HG03575 (cell line): ENCODE measurements at regions not wholly inside any gene's neighbourhood (a gene's known extent, or its start where the extent isn't known, plus 50 kb on each side); places are given as distances from the start of the nearest gene placed in this dataset.

ENCODE experiments used
- ATAC-seq: cut with Tn5 transposase; IDR thresholded peaks from one replicate; pipeline ENCODE4 v1.9.1; 2021; ENCODE audit not compliant: unreplicated experiment, insufficient number of reproducible peaks, low FRiP score; ENCODE audit errors: extremely low read depth

DNA sequence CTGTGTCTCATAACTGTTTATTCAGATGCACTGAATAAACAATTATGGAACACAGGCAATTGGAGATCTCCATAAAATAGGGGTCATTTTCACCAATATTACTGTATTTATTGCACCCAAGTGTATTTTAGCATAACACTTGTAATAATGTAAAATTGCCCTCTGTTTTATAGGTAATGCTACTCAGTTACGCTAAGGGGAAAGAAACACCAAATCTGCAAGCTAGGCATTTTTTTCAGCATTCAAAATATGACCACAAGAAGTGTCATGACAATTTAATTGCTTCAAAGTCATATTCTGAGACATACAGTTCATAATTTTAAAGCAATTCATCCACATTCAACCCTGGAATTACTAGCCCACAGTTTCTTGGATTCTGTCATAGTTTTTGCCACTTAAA is 643.2 kb upstream of the NOX3 start:
- ATAC-seq = no peak

DNA sequence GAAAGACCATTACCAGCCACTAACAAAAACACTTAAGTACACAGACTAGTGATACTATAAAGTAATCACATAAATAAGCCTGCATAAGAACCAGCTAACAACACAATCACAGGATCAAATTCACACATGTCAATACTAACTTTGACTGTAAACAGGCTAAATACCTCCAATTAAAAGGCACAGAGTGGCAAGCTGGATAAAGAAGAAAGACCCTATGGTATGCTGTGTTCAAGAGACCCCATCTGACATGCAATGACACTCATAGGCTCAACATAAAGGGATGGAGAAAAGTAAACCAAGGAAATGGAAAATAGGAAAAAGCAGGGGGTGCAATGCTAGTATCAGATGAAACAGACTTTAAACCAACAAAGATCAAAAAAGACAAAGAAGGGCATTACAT is 631.8 kb upstream of the NOX3 start:
- ATAC-seq = no peak

DNA sequence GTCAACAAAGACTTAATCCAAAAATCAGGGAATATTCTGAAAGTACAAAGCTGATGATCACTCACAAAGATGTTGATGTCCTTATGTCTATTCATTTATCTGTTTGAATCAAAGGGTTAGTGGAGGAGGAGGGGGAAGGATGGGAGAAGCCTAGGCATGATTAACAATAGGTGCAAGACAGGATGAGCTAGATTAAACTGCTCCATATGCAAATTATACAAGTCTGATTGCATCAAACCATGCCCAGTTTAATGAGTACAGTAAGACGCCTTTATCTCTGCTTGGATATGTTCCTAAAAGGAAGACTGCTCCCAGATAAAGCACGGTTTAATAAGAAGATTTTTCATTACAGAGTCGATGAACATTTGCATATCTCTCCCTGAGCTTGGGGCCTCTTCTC is 626.4 kb upstream of the NOX3 start:
- no peak for ATAC-seq

DNA sequence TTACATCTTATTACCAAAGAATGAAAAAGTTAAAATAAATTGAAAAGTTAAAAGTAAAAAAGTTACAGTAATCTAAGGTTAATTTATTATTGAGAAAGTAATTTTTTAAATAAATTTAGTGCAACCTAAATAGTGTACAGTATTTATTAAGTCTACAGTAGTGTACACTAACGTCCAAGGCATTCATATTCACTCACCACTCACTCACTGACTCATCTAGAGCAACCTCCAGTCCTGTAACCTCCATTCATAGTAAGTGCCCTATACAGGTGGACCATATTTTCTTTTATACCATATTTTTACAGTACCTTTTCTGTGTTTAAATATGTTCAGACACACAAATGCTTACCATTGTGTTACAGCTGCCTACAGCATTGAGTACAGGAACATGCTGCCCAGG is 624.7 kb upstream of the NOX3 start:
- ATAC-seq = no peak

DNA sequence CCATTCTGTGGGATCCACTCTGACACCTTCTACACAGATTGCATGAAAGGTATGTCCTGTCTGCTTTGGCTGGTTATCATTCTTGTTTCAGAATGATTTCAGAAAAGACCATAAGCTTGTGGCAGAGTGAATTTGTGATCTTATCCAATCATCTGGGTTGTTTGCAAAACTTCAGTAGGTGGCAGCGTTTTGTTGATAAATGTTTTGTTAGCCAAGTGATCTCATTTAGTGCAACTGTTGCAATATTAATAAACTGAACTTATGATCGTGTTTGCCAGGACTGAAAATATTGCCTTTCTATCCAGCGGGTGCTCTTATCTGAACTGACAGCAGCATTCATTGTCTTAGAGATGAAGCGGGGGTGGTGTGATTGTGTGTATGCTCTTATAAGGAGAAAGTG is 613.2 kb upstream of the NOX3 start:
- ATAC-seq = no peak

DNA sequence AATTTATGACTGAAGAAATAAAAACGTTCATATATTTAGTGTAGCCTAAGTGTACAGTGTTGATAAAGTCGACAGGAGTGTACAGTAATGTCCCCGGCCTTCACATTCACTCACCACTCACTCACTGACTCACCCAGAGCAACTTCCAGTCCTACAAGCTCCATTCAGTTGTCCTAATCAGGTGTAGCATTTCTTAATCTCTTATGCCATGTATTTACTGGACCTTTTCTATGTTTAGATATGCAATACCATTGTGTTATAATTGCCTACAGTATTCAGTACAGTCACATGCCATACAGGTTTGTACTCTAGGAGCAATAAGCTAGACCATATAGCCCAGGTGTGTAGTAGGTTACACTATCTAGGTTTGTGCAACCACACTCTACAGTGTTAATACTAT is 610.2 kb upstream of the NOX3 start:
- ATAC-seq = no peak

DNA sequence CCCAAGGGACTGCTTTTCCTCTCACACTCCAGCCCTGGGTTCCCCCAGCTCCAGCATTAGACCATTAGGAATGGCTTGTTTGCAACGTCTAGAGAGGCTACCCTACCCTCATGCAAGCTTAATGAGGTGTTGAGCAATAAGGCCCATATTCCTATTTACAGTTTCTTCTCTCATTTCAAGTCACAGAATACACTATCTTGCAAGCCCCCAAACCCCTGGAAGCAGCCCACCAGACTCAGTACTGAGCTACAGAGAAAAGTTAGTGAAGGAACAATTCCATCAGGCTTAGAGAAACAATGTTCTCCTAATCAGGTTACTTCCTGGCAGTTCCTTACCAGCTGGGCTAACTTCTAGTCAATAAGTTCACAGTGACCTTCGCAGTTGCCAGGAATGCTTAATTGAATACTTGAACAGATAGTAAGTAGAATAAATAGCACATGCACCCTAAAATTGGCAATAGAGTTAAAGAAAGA is 606.5 kb upstream of the NOX3 start:
- no peak for ATAC-seq

DNA sequence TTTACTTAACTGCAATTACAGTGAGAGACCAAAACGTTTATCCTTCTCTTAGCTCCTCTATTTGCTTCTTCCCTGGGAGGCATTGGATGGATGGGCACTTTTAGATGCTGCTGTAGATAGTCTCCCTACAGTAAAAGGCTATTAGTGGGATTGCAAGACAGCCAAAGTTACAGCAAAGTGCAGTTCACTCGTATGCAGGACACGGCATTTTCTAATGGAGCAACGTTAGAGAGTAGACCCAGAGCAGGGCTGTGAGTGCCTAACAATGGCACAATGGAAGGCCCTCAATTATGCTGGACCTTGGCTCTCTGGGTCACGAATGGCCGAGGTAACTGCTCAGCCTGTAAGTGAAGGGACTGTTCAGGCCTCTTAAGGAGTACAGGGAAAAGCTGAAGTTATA is 605.8 kb upstream of the NOX3 start:
- no peak for ATAC-seq

DNA sequence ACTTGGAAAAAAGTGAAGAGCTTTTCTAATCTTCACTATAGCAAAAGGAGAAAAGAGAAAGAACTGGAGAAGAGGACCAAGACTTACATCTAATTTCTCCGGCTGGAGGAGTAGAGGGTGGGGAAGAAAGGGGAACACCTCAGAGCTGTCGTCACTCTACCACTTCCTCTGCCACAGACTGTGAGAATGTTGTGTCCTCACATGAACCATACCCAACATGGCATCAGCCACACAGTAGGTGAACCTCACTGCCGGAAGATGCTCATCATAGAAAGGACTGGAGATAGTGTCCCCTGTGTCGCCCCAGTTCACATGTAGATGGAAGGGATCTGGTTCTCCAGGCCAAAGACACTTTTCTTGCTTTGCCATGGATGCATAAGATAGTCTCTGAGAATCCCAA is 604.4 kb upstream of the NOX3 start:
- ATAC-seq = no peak

DNA sequence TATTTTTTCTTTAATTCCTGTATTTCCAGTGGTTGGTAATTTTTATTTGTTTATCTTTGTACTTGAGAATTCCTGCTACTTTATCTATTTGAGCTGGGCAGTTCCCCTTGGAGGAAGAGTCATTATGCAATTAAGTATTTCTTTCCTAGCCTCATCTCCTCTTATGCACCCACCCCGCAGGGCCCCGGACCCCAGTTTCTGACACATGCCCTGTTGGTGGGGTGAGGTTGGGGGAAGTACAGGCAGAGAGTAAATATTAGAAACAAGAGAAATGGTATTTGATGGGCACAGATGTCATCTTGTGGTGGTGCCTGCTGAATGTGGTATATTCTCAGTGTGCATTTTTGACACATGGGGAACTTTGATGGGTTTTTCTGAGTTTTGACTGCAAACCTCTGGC is 602.7 kb upstream of the NOX3 start:
- no peak for ATAC-seq

DNA sequence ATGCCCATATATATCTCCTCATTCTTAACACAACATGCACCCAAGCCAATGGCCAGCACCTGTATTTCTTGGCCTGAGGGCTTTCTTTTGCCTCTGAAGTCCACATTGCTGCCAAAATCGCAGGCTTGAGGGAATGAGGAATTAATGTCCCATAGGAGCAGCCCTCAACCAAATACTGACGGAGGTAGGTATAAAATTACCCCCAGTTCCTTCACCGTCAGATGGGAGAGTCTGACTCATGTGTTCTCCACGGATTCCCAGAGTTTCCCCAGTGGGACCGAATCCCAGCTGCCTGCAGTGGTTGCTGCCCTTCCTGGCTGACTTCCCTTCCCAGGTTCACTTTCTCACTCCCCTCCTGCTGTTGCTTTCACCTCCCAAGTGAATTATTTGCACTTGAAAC is 602.2 kb upstream of the NOX3 start:
- ATAC-seq = no peak

DNA sequence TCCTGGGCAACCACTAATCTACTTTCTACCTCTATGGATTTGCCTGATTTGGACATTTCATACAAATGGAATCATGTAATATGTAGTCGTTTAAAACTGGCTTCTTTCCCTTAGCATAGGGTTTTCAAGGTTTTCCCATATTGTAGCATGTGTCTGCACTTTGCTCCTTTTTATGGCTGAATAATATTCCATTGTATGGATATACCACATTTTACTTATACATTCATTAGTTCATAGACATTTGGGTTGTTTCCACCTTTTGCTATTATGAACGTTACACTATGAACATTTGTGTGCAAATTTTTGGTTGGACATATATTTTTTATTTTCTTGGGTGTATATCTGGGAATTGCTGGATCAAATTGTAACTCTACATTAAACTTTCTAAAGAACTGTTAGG is 600.4 kb upstream of the NOX3 start:
- no peak for ATAC-seq

DNA sequence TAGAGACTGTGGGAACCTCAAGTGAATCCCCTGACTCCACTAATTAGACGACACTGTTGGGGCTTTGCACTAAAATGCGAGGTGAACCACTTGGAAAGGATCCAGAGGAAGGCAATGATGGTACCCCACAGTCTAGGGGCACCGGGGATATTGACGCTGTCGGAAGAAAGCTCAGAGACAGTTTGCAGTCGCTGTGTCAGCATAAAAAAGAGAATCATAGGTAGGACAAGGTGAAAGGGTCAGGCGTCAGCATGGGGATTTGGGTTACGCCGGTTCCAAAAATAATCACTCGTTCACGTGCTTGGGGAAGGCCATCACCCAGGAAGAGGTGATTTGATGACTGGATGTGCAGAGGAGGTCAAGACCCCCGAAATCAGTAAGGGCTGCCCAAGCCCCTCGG is 598.0 kb upstream of the NOX3 start:
- ATAC-seq = no peak

DNA sequence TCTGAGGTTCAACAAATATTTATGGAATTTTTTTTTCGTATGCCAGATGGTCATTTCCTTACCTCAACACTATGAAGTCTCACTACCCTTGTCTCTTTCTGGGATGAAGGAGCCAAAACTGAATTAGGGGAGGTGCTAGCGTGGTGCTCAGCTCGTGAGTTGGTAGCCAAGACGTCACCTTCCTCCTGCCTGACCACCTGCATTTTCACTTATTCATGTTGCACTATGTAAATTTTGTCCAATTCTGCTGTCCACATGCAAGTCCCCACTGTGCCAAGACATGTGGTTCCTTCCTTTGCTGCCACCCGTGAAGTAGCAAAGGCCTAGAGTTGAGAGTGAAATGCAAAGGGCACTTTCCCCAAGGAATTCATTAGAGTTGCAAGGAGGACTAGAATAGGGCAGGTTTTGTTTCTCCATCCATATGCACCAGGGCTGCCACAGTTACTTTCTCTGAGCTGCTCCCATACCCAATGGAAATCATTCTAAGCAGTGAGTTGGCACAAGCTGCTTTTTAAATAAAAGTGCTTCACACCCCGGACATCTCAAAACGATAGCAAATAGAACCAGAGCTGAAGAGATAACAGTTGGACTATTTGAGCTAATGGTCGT is 591.3 kb upstream of the NOX3 start:
- ATAC-seq = no peak

DNA sequence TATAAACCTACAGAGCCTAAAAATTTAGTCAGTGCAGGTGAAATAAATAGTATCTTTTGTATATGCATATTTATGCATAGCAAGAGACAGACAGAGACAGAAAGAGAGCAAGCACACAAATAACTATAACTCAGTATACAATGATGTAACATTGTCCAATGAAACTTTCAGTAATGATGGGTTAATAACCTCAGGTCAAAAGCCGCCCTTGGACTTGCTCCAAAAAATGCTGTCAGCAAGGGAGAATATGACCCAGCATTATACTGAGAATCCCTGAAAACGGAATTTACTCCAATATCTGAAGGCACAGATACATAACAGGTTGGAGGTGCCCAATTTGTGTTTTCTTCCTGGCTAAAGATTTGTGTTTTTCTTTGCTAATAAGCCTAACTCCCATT is 590.6 kb upstream of the NOX3 start:
- no peak for ATAC-seq

DNA sequence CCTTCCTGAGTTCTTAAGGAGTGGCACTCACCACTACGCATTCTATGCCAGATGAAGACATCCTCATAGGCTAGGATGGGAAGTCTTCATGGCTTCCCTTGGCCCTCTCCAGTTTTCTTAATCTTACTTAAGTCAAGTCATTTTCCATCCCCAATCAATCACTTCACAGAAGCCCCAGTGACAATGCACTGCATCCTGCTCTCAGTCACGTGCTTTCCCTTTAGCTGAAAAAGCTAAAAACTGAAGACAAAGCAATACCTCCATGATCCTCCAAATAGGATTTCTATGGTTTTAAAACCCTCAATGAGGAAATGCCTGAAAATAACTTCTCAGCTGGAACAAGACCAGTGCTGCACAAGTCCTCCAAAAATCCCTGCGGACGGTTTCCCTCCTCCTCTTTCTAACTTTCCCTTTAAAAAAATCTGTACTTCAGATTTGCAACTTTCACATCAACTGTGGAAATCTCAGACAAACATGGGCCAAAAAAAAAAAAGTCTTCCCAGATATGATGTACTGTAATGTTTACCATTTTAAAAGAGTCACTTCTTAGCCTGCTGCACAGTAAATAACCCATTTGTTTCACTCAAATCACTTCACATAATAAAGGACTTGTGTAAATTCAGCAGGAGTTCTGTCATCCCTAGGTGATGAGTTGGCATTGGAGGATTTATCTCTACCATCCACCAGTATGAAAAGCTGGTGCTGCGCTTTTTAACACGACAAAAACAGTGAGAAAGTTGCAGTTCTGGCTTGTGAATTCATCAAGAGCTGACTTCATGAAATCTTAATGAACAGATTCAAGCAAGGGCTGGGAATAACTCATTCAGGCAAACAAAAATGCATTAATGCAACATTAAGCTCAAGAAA is 590.0 kb upstream of the NOX3 start:
- ATAC-seq = no peak

DNA sequence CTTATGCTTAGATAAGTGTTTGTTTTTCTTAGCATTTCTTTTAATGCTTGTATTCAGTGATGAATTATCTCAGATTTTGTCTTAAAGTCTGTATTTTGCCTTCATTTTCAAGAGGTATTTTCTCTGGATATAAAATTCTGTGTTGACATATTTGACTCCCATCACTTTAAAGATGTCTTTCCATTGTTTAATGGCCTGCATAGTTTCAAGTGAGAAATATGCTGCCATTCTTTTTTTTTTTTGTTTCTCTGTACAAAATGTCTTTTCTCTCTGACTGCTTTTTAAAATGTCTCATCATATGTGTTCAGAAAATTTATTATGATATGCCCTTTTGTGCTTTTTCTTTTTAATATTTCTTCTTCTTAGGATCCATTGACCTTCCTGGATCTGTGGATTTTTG is 578.0 kb upstream of the NOX3 start:
- no peak for ATAC-seq

DNA sequence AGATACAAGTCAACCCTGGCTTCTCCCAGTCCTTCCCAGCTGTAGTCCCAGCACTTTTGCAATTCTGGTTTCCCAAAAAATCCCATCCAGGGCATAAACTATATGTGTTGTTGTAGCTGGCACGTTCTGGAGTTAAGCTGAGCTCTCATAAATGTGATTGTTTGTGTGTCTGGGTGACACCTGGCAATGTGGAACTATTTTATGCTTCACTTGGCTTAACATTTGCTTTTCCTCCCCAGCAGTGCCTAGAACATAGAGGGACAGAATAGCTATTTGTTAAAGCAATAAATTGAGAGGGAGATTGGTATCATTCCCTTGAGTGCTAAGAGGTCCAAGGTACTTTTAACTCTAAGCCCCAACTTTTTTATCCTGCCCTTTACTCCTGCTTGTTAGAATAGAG is 575.9 kb upstream of the NOX3 start:
- ATAC-seq = no peak

DNA sequence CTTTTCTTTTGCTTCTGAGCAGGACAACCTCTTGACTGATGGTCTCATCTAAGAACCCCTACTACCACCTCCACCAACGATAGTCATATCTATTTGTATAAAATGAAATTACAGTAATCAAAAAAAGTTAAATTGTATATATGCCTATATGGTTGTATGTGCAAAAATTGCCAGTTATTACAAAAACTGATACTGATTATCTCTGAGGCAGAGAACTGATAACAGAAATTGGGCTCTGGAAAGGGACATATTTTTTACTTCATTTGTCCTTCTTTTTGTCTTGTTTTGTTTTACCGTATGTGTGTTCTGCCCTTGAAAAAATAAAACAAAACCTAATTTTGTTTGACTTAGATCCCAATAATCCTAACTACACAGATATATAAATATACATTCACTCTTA is 574.4 kb upstream of the NOX3 start:
- ATAC-seq = no peak

DNA sequence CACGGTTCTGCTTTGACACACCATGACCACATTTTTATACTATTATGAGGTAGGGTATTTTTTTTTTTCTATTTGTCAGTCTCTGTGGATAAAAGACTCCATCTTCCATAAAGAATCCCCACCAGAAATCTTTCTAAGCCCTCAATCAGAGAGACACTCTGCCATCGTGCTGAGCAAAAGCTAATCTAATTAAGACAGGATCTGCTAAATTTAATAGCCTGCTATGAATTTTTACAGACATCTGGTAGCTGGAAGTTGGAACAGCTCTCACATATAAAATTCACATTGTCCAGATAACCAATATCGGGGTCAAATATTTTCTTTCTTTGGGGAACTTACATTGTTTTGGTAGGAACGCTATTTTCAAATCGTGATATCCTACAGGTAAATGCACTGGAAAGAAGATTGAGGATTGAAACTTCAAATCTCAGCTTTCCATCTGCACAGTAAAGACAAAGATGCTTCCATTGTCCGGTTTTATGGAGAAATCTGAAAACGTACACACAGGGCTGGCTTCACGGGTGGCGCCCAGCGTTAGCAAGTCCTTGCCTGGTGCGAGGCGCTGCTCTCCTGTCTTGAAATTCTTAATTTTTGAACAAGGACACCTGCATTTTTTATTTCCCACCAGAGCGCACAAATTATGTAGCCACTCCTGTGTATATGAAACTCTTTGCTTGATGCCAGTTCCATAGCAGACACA is 573.8 kb upstream of the NOX3 start:
- no peak for ATAC-seq
